ENCODE measurements at regions not wholly inside any gene's neighbourhood (a gene's known extent, or its start where the extent isn't known, plus 50 kb on each side); places are given as distances from the start of the nearest gene placed in this dataset.

GRCh38 chr12:84341467-84342193 is 571.0 kb downstream of the SLC6A15 start:
- H3K4me3 Mint-ChIP-seq = no peak overlapping the region
- no peak overlapping the region for H3K27ac Mint-ChIP-seq
- H3K4me1 Mint-ChIP-seq = no peaks in the 10 kb centered on the region
- DNase-seq (no peak), ATAC-seq (no peak)
- no peaks in the 10 kb centered on the region for H3K27me3 Mint-ChIP-seq
- H3K36me3 Mint-ChIP-seq (ENCODE audit: low read depth) = no peaks in the 10 kb centered on the region
- no peaks in the 10 kb centered on the region for H3K9me3 ChIP-seq (ENCODE audit: control insufficient read depth, low read length, poor library complexity, severe bottlenecking)

GRCh38 chr12:84336231-84336630 is 576.4 kb downstream of the SLC6A15 start:
- H3K36me3 Mint-ChIP-seq (ENCODE audit: low read depth) = no peaks in the 10 kb centered on the region
- no peaks in the 10 kb centered on the region for H3K9me3 ChIP-seq (ENCODE audit: control insufficient read depth, low read length, poor library complexity, severe bottlenecking)
- no peaks in the 10 kb centered on the region for H3K27me3 Mint-ChIP-seq
- H3K4me3 Mint-ChIP-seq = no peak overlapping the region
- H3K4me1 Mint-ChIP-seq = no peaks in the 10 kb centered on the region
- DNase-seq (no peak), ATAC-seq (no peak)
- H3K27ac Mint-ChIP-seq = no peak overlapping the region

- no peaks in the 10 kb centered on the region for H3K36me3 Mint-ChIP-seq (ENCODE audit: low read depth)
- no peak for DNase-seq
Observed at GRCh38 chr12:84329938-84330337, 582.7 kb downstream of the SLC6A15 start.

GRCh38 chr12:84315926-84316325 is 596.7 kb downstream of the SLC6A15 start:
- no peaks in the 10 kb centered on the region for H3K4me1 Mint-ChIP-seq
- H3K9me3 ChIP-seq (ENCODE audit: control insufficient read depth, low read length, poor library complexity, severe bottlenecking) = peaks cover 3% of the 10 kb centered on the region
- no peak overlapping the region for H3K27ac Mint-ChIP-seq
- no peaks in the 10 kb centered on the region for H3K27me3 Mint-ChIP-seq
- no peaks in the 10 kb centered on the region for H3K36me3 Mint-ChIP-seq (ENCODE audit: low read depth)
- no peak overlapping the region for H3K4me3 Mint-ChIP-seq
- no peak for ATAC-seq
- no peak for DNase-seq

More at GRCh38 chr12:84329938-84330337, 582.7 kb downstream of the SLC6A15 start:
- no peaks in the 10 kb centered on the region for H3K4me1 Mint-ChIP-seq
- no peaks in the 10 kb centered on the region for H3K27me3 Mint-ChIP-seq
- ATAC-seq = no peak
- H3K27ac Mint-ChIP-seq = no peak overlapping the region
- no peak overlapping the region for H3K4me3 Mint-ChIP-seq
- no peaks in the 10 kb centered on the region for H3K9me3 ChIP-seq (ENCODE audit: control insufficient read depth, low read length, poor library complexity, severe bottlenecking)

GRCh38 chr12:84313323-84313675 is 599.3 kb downstream of the SLC6A15 start:
- Mint-ChIP-seq H3K4me1 (no peaks in the 10 kb centered on the region), H3K36me3 (ENCODE audit: low read depth) (no peaks in the 10 kb centered on the region), H3K4me3 (no peak overlapping the region), H3K27me3 (no peaks in the 10 kb centered on the region), H3K27ac (no peak overlapping the region)
- peaks cover 3% of the 10 kb centered on the region for H3K9me3 ChIP-seq (ENCODE audit: control insufficient read depth, low read length, poor library complexity, severe bottlenecking)
- ATAC-seq (no peak), DNase-seq (no peak)

- DNase-seq (no peak), ATAC-seq (no peak)
- Mint-ChIP-seq H3K27me3 (no peaks in the 10 kb centered on the region), H3K4me3 (no peak overlapping the region), H3K36me3 (ENCODE audit: low read depth) (no peaks in the 10 kb centered on the region), H3K27ac (no peak overlapping the region), H3K4me1 (no peaks in the 10 kb centered on the region)
- H3K9me3 ChIP-seq (ENCODE audit: control insufficient read depth, low read length, poor library complexity, severe bottlenecking) = peaks cover 3% of the 10 kb centered on the region
Observed at GRCh38 chr12:84308211-84308610, 604.4 kb downstream of the SLC6A15 start.

- ATAC-seq (no peak), DNase-seq (no peak)
- no peaks in the 10 kb centered on the region for H3K4me1 Mint-ChIP-seq
- H3K27ac Mint-ChIP-seq = no peak overlapping the region
- H3K36me3 Mint-ChIP-seq (ENCODE audit: low read depth) = no peaks in the 10 kb centered on the region
- no peak overlapping the region for H3K4me3 Mint-ChIP-seq
- H3K9me3 ChIP-seq (ENCODE audit: control insufficient read depth, low read length, poor library complexity, severe bottlenecking) = no peaks in the 10 kb centered on the region
- H3K27me3 Mint-ChIP-seq = no peaks in the 10 kb centered on the region
Observed at GRCh38 chr12:84305144-84305543, 607.5 kb downstream of the SLC6A15 start.

- no peak for ATAC-seq
- no peak for DNase-seq
- no peaks in the 10 kb centered on the region for H3K4me1 Mint-ChIP-seq
- no peaks in the 10 kb centered on the region for H3K36me3 Mint-ChIP-seq (ENCODE audit: low read depth)
- H3K27ac Mint-ChIP-seq = no peak overlapping the region
- no peak overlapping the region for H3K4me3 Mint-ChIP-seq
- no peaks in the 10 kb centered on the region for H3K9me3 ChIP-seq (ENCODE audit: control insufficient read depth, low read length, poor library complexity, severe bottlenecking)
- H3K27me3 Mint-ChIP-seq = no peaks in the 10 kb centered on the region
Observed at GRCh38 chr12:84294246-84294645, 618.4 kb downstream of the SLC6A15 start.

GRCh38 chr12:84290168-84290567 is 622.4 kb downstream of the SLC6A15 start:
- no peaks in the 10 kb centered on the region for H3K9me3 ChIP-seq (ENCODE audit: control insufficient read depth, low read length, poor library complexity, severe bottlenecking)
- Mint-ChIP-seq H3K27me3 (no peaks in the 10 kb centered on the region), H3K27ac (no peak overlapping the region), H3K36me3 (ENCODE audit: low read depth) (no peaks in the 10 kb centered on the region), H3K4me1 (no peaks in the 10 kb centered on the region), H3K4me3 (no peak overlapping the region)
- ATAC-seq (no peak), DNase-seq (no peak)

- Mint-ChIP-seq H3K4me3 (no peak overlapping the region), H3K36me3 (ENCODE audit: low read depth) (no peaks in the 10 kb centered on the region), H3K4me1 (no peaks in the 10 kb centered on the region), H3K27ac (no peak overlapping the region), H3K27me3 (no peaks in the 10 kb centered on the region)
- DNase-seq (no peak), ATAC-seq (no peak)
- no peaks in the 10 kb centered on the region for H3K9me3 ChIP-seq (ENCODE audit: control insufficient read depth, low read length, poor library complexity, severe bottlenecking)
Observed at GRCh38 chr12:84277986-84278385, 634.6 kb downstream of the SLC6A15 start.

GRCh38 chr12:84276215-84276614 is 636.4 kb downstream of the SLC6A15 start:
- H3K27ac Mint-ChIP-seq = no peak overlapping the region
- no peaks in the 10 kb centered on the region for H3K9me3 ChIP-seq (ENCODE audit: control insufficient read depth, low read length, poor library complexity, severe bottlenecking)
- H3K4me3 Mint-ChIP-seq = no peak overlapping the region
- H3K27me3 Mint-ChIP-seq = no peaks in the 10 kb centered on the region
- no peaks in the 10 kb centered on the region for H3K4me1 Mint-ChIP-seq
- ATAC-seq (no peak), DNase-seq (no peak)
- H3K36me3 Mint-ChIP-seq (ENCODE audit: low read depth) = no peaks in the 10 kb centered on the region

GRCh38 chr12:84272324-84272723 is 640.3 kb downstream of the SLC6A15 start:
- no peaks in the 10 kb centered on the region for H3K27me3 Mint-ChIP-seq
- H3K9me3 ChIP-seq (ENCODE audit: control insufficient read depth, low read length, poor library complexity, severe bottlenecking) = no peaks in the 10 kb centered on the region
- no peak overlapping the region for H3K27ac Mint-ChIP-seq
- ATAC-seq (no peak), DNase-seq (no peak)
- no peaks in the 10 kb centered on the region for H3K4me1 Mint-ChIP-seq
- no peak overlapping the region for H3K4me3 Mint-ChIP-seq
- H3K36me3 Mint-ChIP-seq (ENCODE audit: low read depth) = no peaks in the 10 kb centered on the region

- Mint-ChIP-seq H3K4me1 (no peaks in the 10 kb centered on the region), H3K36me3 (ENCODE audit: low read depth) (no peaks in the 10 kb centered on the region), H3K27ac (no peak overlapping the region), H3K4me3 (no peak overlapping the region), H3K27me3 (no peaks in the 10 kb centered on the region)
- no peaks in the 10 kb centered on the region for H3K9me3 ChIP-seq (ENCODE audit: control insufficient read depth, low read length, poor library complexity, severe bottlenecking)
- DNase-seq (no peak), ATAC-seq (no peak)
Observed at GRCh38 chr12:84270470-84271140, 642.0 kb downstream of the SLC6A15 start.

GRCh38 chr12:84247931-84248330 is 664.7 kb downstream of the SLC6A15 start:
- Mint-ChIP-seq H3K4me3 (no peak overlapping the region), H3K27me3 (no peaks in the 10 kb centered on the region), H3K4me1 (no peaks in the 10 kb centered on the region)

More at GRCh38 chr12:84247931-84248330, 664.7 kb downstream of the SLC6A15 start:
- H3K36me3 Mint-ChIP-seq (ENCODE audit: low read depth) = no peaks in the 10 kb centered on the region
- DNase-seq = no peak
- no peaks in the 10 kb centered on the region for H3K9me3 ChIP-seq (ENCODE audit: control insufficient read depth, low read length, poor library complexity, severe bottlenecking)
- no peak for ATAC-seq
- no peak overlapping the region for H3K27ac Mint-ChIP-seq

Measured in T-helper 17 cell (primary cell).